ENCODE measurements at regions not wholly inside any gene's neighbourhood (a gene's known extent, or its start where the extent isn't known, plus 50 kb on each side); places are given as distances from the start of the nearest gene placed in this dataset.
"Not testable (repeated sequence)": the region's sequence is repeated elsewhere in the genome, so short reads cannot be mapped to it uniquely, and the experiment has no call there.

GRCh38 chr10:33080467-33080866 lies 122.4 kb upstream of the ITGB1 start:
- H3K9me3 ChIP-seq (ENCODE audit: control insufficient read depth, insufficient read depth, low read depth, low read length); H3K36me3 ChIP-seq (ENCODE audit: control insufficient read depth in 2 of 2, insufficient read depth in 1 of 2, low read length in 2 of 2); H3K27ac ChIP-seq (ENCODE audit: extremely low read depth, low read depth, low read length); CTCF ChIA-PET; H3K4me3 ChIP-seq (ENCODE audit: low read depth, low read length); POLR2A ChIA-PET; H3K4me1 ChIP-seq (ENCODE audit: control insufficient read depth, insufficient read depth, low read length): not testable (repeated sequence)

DNA sequence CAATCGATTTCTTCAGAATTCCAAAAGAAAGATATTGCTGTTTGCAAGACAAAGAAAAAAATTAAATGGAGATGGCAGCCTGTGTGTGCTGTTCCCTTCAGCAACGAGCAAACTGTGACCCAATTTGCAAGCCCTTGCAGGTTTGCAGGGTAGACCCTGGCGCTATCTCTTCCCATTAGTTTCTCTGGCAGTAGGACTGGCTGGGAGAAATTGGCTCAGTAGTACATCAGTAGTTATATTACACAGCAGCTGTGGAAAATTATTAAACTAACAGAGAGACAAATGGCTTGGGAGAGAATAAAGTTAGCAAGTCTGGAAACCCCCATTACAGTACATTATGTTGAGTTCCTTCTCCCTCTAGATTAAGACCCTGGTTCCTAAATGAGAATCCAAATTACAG lies 116.4 kb upstream of the ITGB1 start:
- H3K27ac ChIP-seq (ENCODE audit: extremely low read depth, low read depth, low read length): no peak overlapping the region
- no peak overlapping the region for H3K4me3 ChIP-seq (ENCODE audit: low read depth, low read length)
- no peaks in the 10 kb centered on the region for H3K36me3 ChIP-seq (ENCODE audit: control insufficient read depth in 2 of 2, insufficient read depth in 1 of 2, low read length in 2 of 2)
- ChIA-PET POLR2A (no interaction called here), CTCF (no interaction called here)
- H3K9me3 ChIP-seq (ENCODE audit: control insufficient read depth, insufficient read depth, low read depth, low read length): no peaks in the 10 kb centered on the region
- H3K4me1 ChIP-seq (ENCODE audit: control insufficient read depth, insufficient read depth, low read length): no peaks in the 10 kb centered on the region
- TF ChIP-seq ZNF2 (tag by site-specific recombination; IDR thresholded peaks at IDR 0.05) (no peak), ZNF354C (tag by site-specific recombination; IDR thresholded peaks at IDR 0.05; ENCODE audit: borderline replicate concordance, low read depth) (no peak)

GRCh38 chr10:33073641-33074415 lies 115.8 kb upstream of the ITGB1 start:
- no peaks in the 10 kb centered on the region for H3K4me1 ChIP-seq (ENCODE audit: control insufficient read depth, insufficient read depth, low read length)
- CTCF ChIA-PET: interaction anchor here (0.6 to 1.0 kb wide), 3 partner anchors 9 to 1043 kb away, joined by 3 to 4 read pairs (median 3); no protein-coding TSS in a partner anchor
- no peak for TF ChIP-seq ZNF214 (tag by site-specific recombination; IDR thresholded peaks at IDR 0.05; ENCODE audit: borderline replicate concordance)
- no peak for TF ChIP-seq ZNF596 (tag by site-specific recombination; IDR thresholded peaks at IDR 0.05)
- TF ChIP-seq ZNF184 (tag by site-specific recombination; IDR thresholded peaks at IDR 0.05): no peak
- TF ChIP-seq, protein P1, sequence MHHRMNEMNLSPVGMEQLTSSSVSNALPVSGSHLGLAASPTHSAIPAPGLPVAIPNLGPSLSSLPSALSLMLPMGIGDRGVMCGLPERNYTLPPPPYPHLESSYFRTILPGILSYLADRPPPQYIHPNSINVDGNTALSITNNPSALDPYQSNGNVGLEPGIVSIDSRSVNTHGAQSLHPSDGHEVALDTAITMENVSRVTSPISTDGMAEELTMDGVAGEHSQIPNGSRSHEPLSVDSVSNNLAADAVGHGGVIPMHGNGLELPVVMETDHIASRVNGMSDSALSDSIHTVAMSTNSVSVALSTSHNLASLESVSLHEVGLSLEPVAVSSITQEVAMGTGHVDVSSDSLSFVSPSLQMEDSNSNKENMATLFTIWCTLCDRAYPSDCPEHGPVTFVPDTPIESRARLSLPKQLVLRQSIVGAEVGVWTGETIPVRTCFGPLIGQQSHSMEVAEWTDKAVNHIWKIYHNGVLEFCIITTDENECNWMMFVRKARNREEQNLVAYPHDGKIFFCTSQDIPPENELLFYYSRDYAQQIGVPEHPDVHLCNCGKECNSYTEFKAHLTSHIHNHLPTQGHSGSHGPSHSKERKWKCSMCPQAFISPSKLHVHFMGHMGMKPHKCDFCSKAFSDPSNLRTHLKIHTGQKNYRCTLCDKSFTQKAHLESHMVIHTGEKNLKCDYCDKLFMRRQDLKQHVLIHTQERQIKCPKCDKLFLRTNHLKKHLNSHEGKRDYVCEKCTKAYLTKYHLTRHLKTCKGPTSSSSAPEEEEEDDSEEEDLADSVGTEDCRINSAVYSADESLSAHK (tag by site-specific recombination; IDR thresholded peaks at IDR 0.05): no peak
- no peak for TF ChIP-seq MEIS1 (CRISPR knock-in tag; IDR thresholded peaks at IDR 0.05; ENCODE audit: borderline replicate concordance)
- TF ChIP-seq ZNF664 (tag by site-specific recombination; IDR thresholded peaks at IDR 0.05): no peak
- no peak for TF ChIP-seq ZNF239 (tag by site-specific recombination; IDR thresholded peaks at IDR 0.05)
- no peak for TF ChIP-seq TCF7L2 (IDR thresholded peaks at IDR 0.05; ENCODE audit: borderline replicate concordance, low read depth, low read length)
- no peak for TF ChIP-seq ZNF274 (IDR thresholded peaks at IDR 0.05; ENCODE audit: low read length)
- TF ChIP-seq ZNF274 (tag by site-specific recombination; IDR thresholded peaks at IDR 0.05; ENCODE audit: borderline replicate concordance): no peak
- TF ChIP-seq, protein P2, sequence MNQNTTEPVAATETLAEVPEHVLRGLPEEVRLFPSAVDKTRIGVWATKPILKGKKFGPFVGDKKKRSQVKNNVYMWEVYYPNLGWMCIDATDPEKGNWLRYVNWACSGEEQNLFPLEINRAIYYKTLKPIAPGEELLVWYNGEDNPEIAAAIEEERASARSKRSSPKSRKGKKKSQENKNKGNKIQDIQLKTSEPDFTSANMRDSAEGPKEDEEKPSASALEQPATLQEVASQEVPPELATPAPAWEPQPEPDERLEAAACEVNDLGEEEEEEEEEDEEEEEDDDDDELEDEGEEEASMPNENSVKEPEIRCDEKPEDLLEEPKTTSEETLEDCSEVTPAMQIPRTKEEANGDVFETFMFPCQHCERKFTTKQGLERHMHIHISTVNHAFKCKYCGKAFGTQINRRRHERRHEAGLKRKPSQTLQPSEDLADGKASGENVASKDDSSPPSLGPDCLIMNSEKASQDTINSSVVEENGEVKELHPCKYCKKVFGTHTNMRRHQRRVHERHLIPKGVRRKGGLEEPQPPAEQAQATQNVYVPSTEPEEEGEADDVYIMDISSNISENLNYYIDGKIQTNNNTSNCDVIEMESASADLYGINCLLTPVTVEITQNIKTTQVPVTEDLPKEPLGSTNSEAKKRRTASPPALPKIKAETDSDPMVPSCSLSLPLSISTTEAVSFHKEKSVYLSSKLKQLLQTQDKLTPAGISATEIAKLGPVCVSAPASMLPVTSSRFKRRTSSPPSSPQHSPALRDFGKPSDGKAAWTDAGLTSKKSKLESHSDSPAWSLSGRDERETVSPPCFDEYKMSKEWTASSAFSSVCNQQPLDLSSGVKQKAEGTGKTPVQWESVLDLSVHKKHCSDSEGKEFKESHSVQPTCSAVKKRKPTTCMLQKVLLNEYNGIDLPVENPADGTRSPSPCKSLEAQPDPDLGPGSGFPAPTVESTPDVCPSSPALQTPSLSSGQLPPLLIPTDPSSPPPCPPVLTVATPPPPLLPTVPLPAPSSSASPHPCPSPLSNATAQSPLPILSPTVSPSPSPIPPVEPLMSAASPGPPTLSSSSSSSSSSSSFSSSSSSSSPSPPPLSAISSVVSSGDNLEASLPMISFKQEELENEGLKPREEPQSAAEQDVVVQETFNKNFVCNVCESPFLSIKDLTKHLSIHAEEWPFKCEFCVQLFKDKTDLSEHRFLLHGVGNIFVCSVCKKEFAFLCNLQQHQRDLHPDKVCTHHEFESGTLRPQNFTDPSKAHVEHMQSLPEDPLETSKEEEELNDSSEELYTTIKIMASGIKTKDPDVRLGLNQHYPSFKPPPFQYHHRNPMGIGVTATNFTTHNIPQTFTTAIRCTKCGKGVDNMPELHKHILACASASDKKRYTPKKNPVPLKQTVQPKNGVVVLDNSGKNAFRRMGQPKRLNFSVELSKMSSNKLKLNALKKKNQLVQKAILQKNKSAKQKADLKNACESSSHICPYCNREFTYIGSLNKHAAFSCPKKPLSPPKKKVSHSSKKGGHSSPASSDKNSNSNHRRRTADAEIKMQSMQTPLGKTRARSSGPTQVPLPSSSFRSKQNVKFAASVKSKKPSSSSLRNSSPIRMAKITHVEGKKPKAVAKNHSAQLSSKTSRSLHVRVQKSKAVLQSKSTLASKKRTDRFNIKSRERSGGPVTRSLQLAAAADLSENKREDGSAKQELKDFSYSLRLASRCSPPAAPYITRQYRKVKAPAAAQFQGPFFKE (tag by site-specific recombination; IDR thresholded peaks at IDR 0.05; ENCODE audit: borderline replicate concordance): no peak
- TF ChIP-seq KLF16 (tag by site-specific recombination; IDR thresholded peaks at IDR 0.05): no peak
- no peak for TF ChIP-seq GLIS1 (tag by site-specific recombination; IDR thresholded peaks at IDR 0.05)
- no peak for TF ChIP-seq INSM2 (tag by site-specific recombination; IDR thresholded peaks at IDR 0.05)
- no peak for TF ChIP-seq ZNF391 (tag by site-specific recombination; IDR thresholded peaks at IDR 0.05; ENCODE audit: borderline replicate concordance, low read depth)
- H3K4me3 ChIP-seq (ENCODE audit: low read depth, low read length): no peak overlapping the region
- H3K9me3 ChIP-seq (ENCODE audit: control insufficient read depth, insufficient read depth, low read depth, low read length): no peaks in the 10 kb centered on the region
- no peaks in the 10 kb centered on the region for H3K36me3 ChIP-seq (ENCODE audit: control insufficient read depth in 2 of 2, insufficient read depth in 1 of 2, low read length in 2 of 2)
- POLR2A ChIA-PET: no interaction called here
- H3K27ac ChIP-seq (ENCODE audit: extremely low read depth, low read depth, low read length): no peak overlapping the region

Measured in HEK293 (cell line).